ENCODE measurements at regions not wholly inside any gene's neighbourhood (a gene's known extent, or its start where the extent isn't known, plus 50 kb on each side); places are given as distances from the start of the nearest gene placed in this dataset.
"Not testable (repeated sequence)": the region's sequence is repeated elsewhere in the genome, so short reads cannot be mapped to it uniquely, and the experiment has no call there.

DNA sequence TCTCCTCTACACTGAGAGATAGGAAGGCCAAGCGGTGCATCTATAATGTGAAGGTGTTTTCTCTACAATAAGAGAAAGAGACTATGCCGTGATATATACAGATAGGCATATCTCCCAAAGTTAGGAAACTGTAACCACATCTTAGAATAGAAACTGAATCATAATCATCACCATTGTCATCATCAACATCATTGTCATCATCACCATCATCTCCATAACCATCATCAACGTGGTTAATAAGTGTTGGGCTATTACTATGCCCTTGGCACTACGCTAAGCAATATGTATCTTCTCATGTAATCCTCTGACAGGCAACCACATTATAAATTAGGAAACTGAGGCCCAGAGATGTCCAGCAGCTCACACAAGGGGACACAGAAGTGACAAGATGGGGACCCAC lies 369.9 kb downstream of the ANAPC1 start:
- DNase-seq = not testable (repeated sequence)

DNA sequence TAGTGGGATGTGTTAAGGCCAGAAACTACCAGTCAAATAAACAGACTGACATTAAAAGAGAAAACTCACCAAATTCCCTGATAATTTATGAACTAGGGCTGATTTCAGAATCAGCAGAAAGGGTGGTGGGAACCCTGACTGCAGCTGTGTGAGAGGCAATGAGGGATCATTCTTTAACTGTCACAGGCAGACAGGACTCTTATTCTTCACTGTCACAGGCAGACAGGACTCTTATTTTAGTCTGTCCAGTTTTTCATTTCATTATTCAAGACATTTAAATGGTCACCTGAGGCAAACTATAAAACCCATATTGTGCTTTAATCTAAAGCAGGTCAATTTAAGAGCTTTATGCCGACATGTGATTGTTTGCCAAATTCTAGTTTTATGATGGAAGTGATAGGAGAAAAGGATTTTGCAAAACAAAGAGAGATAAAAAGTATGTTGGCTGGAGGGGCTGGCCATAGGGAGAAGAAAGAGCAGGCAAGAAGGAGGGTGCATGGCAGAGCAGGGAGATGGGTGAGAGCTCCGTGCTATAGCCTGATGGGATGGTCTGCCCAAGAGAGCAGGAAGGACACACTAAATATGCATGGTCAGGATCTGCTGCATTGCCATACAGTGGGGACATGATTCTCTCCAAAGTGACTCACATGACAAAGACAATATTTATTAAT lies 366.8 kb downstream of the ANAPC1 start:
- not testable (repeated sequence) for DNase-seq

DNA sequence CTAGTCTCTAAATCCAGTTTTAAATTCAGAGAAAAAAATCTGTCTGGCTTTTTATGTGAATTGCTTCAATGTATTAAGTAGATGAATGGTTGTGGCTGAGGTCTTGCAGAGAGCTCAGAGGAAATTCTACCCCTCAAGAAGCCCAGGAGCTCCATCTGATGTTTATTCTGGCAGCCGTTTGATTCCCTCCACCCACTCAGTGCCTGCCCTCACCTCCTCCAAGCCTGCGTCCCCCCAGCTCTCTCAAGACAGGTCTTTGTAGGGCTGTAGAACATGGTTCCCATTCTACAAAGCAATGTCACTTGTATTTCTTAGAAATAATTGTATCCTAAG lies 366.3 kb downstream of the ANAPC1 start:
- not testable (repeated sequence) for DNase-seq

DNA sequence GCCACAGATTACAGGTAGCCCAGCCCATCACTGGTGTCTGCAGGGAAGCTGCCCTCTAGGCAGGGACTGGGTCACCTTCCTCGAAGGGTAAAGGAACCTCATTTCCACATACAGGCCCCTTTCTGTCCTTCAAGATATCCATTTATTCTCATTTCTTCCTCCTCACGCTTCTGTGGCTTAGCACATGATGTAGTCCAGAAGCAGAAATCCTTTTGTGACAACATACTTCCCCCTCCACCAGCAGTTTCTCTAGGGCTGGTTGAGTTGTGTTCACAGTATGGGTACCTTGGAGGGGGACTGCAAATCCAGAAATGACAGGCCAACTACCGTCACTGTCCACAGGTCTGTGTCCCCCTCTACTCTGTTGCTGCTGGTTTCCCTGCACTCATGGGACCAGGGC lies 364.9 kb downstream of the ANAPC1 start:
- no peak for DNase-seq

DNA sequence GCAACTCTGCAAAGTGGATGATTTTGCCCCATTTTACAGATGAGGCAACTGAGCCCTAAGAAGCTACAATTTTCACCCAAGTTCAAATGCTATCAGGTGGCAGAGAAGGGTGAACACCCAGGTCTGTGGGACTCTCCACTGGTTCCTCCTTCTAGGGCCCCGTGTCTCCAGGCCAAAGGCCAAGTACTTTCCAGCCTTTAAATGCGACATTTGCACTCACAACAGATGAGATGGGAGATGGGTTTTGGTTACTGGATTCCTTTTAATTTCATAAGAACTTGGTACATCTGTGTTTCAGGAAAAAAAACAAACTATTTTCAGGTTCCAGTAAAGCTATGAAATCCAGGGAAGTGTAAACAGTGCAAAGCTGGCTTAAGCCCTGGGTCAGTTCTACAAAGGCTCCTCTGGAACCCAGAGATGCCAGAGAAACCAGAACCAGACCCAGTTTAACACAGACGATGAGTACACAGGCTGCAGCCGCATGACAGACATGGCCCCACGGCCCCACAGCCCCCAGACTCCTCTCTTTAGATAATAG lies 361.7 kb downstream of the ANAPC1 start:
- DNase-seq = no peak

DNA sequence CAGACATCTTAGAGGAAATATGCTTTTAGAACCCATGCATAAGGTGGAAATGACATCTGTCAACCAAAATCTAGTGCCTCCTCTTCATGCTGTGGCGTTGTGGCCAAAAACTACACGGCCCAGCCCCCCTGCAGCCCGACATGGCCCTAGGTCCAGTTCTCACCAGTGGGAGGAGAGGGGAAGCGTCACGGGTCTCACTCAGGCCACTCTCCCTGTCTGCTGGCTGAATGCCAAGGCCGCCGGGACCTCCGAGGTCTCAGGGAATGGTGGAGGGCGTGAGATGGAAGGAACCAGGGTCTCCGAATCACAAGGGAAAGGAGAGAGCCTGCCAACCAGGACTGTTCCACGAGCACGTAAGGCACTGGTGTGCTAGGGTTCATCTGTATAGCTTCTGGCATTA lies 361.0 kb downstream of the ANAPC1 start:
- no peak for DNase-seq

DNA sequence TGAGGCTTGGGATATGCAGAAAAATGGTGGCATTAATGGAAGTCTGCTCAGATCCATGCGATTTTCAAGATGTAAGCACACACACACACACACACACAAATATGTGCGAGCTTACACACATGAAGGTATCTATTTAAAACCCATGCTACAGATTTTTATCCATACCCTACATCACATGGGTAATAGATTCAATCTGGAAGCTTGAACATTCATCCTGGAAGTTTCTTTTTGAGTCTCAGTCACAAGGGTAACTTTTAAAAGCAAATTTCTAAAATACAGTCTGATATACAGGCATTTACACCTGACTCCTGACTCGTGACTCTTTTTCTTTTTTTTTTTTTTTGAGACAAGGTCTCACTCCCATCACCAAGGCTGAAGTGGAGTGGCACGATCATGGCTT lies 359.0 kb downstream of the ANAPC1 start:
- DNase-seq = not testable (repeated sequence)

DNA sequence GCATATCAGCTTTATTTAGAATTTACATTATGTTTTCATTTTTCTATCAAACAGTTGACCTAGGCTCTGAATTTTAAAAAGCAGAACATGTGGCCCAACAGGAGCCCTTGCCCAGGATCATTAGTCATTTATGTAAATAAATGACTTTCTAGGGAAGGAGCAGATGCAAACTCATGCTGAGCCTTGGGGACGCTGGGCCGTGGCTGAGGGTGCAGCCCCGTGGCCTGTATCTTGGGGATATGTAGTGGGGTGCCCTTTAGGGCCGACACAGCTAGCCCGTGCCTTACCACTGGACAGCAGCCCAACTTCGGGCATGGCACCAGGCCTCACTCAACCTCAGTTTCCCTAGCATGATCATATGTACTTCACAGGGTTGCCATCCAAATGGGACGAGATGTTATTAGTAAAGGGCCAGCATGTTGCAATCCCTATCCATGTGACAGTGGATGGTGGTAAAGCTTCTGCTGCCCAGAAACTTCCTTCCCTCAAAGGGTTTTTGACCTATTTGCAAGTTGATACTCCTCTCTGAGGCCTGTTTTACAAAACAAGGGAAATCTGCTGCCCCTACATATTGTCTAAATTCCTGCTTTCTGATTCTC lies 357.9 kb downstream of the ANAPC1 start:
- DNase-seq = not testable (repeated sequence)

DNA sequence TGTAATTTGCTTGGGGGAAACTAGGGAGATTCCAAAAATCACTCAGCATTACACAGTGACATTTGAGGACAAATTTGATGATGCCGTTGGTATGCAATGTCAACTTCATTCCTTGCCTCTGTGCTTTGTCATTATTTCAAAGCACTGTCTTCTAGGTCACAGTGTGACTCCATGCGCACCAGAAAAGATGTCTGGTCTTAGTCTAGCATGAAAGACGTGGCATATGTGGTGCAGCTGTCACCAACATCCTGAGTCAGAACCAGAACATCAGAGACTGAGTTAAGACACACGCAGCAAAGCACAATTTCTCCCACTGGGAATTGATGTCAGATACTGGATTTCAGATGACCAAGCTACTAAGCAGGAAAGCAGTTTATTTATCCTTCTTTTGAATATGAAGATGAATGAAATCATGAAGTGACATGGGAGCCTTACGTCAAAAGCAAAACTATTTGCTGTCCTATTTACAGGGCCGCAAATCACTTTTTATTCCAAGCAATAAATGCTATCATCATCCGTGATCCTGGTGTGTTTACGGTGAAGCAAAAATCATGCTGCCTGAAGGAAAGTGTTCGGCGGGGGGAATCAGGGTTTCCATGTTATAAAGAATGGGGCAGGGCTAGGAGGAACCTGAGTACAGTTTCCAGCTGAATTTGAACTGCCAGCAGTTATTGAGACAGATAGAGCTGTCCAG lies 356.1 kb downstream of the ANAPC1 start:
- not testable (repeated sequence) for DNase-seq

DNA sequence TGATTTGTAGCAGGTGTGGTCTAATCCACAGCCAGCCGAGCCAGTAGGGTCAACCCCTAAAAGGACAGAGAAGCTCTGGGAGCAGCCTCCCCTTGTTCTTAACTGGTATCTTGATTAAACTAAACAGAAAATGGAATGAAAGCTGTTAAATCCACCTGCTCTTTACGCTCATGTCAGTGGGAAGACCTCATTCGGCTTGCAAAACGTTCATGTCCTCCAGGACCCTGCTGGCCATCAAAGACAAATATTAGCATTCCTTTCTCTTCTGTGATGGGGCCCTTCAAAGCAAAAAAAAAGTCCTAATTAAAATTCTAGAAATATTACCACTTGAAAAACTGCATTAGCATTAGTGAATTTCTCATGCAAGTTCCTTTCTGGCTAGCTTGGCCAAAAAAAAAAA lies 355.0 kb downstream of the ANAPC1 start:
- not testable (repeated sequence) for DNase-seq

DNA sequence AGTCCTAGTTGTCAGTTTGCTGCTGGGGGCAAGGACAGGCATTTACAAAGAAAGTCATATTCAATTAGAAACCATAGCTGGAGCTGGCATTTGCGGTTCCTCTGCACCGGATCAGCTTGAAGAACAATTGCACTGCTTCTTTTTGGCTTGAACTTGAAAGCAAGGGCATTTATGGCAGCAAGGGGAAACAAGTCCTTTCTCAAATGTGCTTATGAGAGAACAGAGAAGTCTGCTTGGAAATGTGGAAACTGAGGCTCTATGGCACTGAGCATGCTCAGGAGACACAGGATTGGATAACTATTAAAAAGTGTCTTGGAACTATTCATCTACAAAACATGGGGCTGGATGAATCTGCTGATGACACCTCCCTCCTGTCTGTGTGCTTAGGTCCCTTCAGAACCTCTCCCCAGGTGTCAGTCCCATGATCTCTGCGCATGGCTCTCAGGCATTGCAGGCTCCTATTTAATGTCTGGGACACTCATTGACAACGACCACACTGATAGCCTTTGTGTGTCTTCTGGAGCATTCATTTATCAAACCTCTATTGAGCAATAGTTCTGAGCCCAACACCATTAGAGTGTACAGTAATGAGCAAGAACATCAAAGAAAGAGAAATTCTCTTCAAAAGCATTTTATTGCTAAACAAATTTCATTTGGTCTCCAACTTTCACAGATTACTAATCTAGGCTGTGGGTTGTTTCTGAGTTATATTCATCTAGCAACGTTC lies 353.6 kb downstream of the ANAPC1 start:
- not testable (repeated sequence) for DNase-seq

DNA sequence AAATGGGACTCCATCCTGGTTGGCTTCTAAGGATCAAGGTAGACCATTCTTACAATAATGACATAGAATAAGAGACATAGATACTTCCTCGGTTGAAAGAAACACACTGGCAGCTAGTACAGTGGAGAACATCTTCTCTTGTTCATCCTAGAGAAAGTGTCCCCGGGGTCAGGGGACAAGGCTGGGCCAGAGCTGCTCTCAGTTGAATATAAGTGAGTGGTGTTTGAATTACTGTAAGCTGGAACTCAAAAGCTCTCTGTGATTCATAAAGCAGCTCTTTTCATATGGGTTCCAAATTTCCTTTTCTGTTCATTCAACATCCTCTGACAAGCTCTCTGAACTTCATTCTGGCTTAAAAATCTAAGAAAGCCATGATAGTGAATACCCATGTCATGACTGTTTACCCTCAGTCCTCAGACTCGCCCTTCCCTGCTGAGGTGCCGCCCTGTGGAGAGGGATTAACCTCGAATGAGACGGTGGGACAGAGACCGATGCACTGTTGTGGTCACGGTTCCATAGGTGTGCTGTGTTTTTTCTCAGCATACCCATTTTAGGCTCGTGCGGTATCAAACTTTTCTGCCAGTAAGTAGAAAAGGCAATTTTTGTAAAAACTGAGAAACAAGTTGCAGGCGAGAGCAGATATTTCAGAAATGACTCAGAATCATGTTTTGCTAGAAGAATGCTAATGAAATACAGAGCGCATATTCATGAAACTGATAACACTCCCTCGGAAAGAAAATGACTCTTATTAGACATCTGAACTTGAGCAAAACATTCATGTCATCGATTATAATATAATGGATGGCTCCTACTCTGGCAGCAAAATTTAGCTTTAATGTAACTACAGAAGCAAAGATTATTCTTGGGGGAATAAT lies 351.1 kb downstream of the ANAPC1 start:
- not testable (repeated sequence) for DNase-seq

DNA sequence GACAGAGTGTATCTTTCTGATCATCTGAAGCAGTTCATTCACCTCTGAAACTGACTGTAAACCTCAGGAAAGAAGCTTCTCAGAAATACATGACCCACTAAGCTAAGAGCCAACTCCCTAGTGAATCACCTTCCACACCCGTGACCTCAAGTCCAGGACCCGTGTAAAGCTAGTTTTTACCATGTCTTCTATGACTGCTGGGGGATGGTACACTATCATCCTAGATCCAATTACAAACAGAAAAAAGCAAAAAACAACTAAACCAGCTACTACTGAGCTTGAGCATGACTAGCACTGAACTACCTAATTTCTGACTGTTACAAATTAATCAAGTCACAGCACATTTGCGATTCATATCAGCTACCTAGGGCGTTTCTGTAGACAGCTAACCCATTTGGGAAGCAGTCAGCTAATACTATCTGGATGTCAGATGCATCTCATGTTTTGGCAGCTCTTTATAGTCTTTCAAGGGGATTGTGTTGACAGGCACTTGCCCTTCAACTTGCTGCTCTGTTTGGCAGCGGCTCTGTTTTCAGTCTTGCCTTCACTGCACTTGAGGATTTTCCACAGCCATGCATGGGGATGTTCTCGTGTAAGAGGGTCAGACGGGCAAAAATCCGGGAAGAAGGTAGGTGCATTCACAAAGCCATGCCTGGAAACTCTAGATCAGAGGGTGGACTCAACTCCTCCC lies 350.3 kb downstream of the ANAPC1 start:
- DNase-seq = not testable (repeated sequence)

DNA sequence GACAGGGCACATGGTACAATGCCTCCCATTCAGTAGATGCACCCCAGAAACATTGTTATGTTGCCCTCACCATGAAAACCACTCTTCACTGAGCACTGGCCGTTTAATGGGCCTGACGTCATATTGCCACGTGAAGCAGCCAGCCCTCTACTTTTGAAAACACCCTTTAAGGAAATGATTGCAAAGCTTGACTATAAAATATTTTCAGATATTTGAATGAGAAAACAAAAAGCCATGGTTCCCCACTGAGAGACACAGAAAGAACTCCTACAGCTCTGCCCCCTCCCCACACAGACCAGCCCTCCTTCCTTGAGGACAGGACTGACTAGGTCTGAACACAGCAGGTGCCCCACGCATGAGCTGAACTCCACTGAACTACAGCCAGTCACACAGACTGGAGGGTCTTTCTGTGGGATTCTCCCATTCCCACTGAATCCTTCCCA lies 349.1 kb downstream of the ANAPC1 start:
- no peak for DNase-seq

DNA sequence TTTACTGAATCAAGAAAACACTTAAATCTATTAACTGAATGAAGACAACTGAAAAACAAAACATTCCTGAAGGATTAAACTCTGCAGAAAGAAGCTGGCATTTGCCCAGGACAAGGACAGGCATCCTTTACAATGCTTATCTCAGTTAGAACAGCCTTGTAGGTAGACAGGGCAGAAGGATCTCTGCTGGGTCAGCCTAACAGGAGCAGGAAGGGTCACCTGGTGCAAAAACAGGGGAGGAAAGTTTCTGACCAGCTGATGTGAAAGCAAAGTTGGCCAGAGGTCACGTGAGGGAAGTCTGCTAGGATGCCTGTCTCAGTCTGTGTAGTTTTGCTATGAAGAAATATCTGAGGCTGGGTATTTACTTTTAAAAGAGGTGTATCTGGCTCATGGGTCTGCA lies 348.6 kb downstream of the ANAPC1 start:
- no peak for DNase-seq

DNA sequence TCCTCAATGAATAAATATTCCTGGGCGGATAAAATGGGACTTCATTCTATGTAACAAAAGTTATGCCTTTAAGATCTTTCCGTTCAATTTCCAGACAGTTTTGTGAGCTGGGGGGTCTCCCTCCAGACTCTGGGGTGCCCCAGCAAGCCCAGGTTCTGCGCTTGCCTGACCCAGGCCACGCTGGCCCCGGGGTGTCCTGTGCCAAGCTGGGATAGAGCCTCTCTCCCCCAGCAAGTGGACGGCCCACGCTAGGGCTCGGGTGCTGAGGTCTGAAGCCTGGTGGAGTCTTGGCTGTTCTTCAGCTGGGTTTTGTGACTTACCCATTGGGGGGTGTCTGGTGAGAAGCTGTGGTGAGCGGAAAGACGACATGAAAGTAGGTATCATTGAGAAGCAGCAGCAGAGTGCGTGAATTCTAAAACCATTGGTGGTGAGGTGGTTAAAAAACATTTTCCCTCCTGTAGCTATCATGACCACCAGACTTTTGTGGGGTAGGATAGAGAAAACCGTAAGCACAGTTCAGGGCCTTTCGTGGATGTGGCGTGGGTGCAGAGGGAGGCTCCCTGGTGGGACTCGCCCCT lies 346.8 kb downstream of the ANAPC1 start:
- DNase-seq = no peak

DNA sequence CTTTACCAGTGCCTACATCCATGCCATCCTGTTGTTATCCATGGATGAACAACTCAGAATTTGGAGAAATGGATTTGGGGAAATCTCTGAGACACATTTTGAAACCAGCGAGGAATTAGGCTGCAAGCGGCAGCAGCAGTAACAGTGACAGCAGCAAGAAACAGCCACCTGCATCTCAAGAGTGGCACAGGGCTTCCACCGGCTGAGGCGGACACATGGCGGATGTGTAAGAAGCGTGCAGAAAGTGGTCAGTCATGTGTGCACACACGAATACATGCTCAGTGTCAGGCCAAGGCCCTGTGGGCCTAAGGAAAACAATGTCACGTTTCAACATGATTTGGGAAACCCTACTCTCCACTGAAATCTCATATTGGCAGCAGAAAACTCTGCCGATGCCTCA lies 344.0 kb downstream of the ANAPC1 start:
- DNase-seq = not testable (repeated sequence)

DNA sequence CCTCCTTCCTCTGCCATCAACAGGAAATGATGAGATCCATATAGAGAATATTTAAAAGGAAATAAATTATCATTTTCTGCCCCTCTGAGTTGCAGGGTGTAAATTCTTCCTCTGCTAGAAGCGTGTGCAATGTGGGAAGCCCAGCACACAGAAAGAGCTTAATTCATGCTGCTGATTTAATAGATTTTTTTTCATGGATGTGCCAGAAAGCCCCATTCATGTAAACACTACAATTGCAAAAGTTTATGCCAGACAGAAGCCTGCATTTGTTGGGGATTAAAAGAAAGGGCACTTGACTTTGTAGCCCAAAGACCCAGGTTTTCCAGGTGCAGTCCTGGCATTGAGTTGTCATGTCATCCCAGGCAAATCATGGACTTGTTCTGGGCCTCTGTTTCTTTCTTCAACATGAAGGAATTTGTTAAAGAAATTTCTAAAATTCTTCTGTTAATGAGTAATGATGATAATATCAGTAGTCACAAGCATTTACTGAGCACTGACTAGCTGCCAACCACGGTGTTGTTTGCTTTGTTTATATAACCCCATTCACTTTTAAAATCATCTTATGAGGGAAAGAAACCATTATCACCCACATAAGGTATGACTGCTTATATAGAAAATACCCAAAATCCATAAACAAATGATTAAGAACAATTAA lies 341.7 kb downstream of the ANAPC1 start:
- DNase-seq = not testable (repeated sequence)

DNA sequence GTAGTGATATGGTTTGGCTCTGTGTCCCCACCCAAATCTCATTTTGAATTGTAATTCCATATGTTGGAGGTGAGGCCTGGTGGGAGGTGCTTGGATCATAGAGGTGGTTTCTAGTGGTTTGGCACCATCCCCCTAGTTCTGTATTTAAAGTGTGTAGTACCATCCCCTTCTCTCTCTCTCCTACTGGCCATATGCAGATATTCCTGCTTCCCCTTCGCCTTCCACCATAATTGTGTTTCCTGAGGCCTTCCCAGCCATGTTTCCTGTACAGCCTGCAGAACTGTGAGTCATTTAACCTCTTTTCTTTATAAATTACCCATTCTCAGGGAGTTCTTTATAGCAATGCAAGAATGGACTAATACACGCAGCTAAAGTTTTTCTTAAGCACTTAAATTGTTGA lies 340.0 kb downstream of the ANAPC1 start:
- not testable (repeated sequence) for DNase-seq

DNA sequence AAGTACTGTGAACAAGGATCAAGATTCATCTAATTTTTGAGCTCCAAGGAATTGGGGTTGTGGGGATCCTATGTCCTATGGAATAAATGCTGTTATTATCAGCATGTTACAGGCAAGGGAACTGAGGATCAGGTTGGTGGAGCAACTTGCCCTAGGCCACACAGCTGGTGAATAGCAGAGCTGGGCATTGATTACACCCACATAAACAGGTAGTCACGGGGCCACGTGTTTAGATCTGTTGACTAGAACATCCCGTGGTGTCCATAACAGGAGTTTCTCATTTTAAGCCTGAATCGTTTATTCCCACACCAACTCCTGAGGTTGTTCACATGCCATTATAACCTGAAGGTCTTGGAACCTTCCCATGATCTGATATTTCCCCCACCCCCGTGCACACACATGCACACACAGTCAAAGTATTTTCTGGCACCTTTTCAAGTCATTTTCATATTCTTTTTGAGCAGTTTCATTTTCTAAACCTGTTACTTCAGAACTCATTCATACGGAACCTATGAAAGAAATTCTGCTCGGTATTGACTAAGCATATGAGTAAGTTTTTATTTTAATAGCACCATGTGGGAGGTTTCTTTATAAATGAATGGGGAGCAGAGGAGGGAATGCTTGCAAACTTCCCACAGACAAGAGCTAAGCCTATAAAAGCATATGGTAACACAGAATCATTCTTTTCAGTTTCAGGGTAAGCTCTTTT lies 338.1 kb downstream of the ANAPC1 start:
- not testable (repeated sequence) for DNase-seq

All from NCI-H1694 (cell line).